Osteocyte (in vitro differentiated cells): ENCODE measurements at regions not wholly inside any gene's neighbourhood (a gene's known extent, or its start where the extent isn't known, plus 50 kb on each side); places are given as distances from the start of the nearest gene placed in this dataset.

ENCODE experiments used
- DNase-seq: peaks from one replicate; pipeline ENCODE4 v3.0.0; 2021; ENCODE audit warnings: mixed read lengths; ENCODE audit not compliant: unreplicated experiment; ENCODE audit errors: extremely low spot score
- H3K27ac Mint-ChIP-seq: one replicate; pipeline ENCODE4 v1.8.0; 2021; ENCODE audit warnings: mild to moderate bottlenecking, mixed read lengths; ENCODE audit not compliant: unreplicated experiment
- H3K27me3 Mint-ChIP-seq: one replicate; pipeline ENCODE4 v1.8.0; 2021; ENCODE audit warnings: mixed read lengths; ENCODE audit not compliant: unreplicated experiment
- H3K36me3 Mint-ChIP-seq: one replicate; pipeline ENCODE4 v1.8.0; 2021; ENCODE audit warnings: mixed read lengths; ENCODE audit not compliant: unreplicated experiment
- H3K4me1 Mint-ChIP-seq: one replicate; pipeline ENCODE4 v1.8.0; 2021; ENCODE audit warnings: mixed read lengths; ENCODE audit not compliant: unreplicated experiment
- H3K4me3 Mint-ChIP-seq: one replicate; pipeline ENCODE4 v1.8.0; 2021; ENCODE audit warnings: mild to moderate bottlenecking, moderate library complexity, mixed read lengths; ENCODE audit not compliant: unreplicated experiment
- H3K9me3 Mint-ChIP-seq: one replicate; pipeline ENCODE4 v1.8.0; 2021; ENCODE audit warnings: mixed read lengths; ENCODE audit not compliant: unreplicated experiment
- TF ChIP-seq, protein P1 (sequence below): fragments of 200-600 bp; sonication (generic); IDR thresholded peaks from 2 replicates; pipeline ENCODE4 v1.5.0; 2021; ENCODE audit warnings: antibody characterized with exemption, mild to moderate bottlenecking, moderate library complexity

DNA sequence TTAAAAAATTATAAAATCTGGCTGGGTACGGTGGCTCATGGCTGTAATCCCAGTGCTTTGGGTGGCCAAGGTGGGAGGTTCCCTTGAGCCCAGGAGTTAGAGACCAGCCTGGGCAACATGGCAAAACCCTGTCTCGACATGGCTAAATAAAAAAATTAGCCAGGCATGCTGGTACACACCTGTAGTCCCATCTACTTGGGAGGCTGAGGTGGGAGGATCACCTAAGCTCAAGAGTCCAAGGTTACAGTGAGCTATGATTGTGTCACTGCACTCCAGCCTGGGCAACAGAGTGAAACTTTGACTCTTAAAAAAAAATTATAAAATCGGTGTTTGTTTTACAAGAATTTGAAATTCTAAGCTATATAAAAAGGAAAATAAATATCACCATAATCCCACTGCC, 141.8 kb downstream of the SLC38A6 start:
- H3K36me3 Mint-ChIP-seq = peaks cover 5% of the 10 kb centered on the region
- peaks cover 54% of the 10 kb centered on the region for H3K4me1 Mint-ChIP-seq
- no peak for DNase-seq
- H3K4me3 Mint-ChIP-seq = no peak overlapping the region
- H3K27ac Mint-ChIP-seq = no peak overlapping the region
- H3K27me3 Mint-ChIP-seq = no peaks in the 10 kb centered on the region
- H3K9me3 Mint-ChIP-seq = peaks cover 4% of the 10 kb centered on the region
- TF ChIP-seq, protein P1, sequence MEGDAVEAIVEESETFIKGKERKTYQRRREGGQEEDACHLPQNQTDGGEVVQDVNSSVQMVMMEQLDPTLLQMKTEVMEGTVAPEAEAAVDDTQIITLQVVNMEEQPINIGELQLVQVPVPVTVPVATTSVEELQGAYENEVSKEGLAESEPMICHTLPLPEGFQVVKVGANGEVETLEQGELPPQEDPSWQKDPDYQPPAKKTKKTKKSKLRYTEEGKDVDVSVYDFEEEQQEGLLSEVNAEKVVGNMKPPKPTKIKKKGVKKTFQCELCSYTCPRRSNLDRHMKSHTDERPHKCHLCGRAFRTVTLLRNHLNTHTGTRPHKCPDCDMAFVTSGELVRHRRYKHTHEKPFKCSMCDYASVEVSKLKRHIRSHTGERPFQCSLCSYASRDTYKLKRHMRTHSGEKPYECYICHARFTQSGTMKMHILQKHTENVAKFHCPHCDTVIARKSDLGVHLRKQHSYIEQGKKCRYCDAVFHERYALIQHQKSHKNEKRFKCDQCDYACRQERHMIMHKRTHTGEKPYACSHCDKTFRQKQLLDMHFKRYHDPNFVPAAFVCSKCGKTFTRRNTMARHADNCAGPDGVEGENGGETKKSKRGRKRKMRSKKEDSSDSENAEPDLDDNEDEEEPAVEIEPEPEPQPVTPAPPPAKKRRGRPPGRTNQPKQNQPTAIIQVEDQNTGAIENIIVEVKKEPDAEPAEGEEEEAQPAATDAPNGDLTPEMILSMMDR = no peak

DNA sequence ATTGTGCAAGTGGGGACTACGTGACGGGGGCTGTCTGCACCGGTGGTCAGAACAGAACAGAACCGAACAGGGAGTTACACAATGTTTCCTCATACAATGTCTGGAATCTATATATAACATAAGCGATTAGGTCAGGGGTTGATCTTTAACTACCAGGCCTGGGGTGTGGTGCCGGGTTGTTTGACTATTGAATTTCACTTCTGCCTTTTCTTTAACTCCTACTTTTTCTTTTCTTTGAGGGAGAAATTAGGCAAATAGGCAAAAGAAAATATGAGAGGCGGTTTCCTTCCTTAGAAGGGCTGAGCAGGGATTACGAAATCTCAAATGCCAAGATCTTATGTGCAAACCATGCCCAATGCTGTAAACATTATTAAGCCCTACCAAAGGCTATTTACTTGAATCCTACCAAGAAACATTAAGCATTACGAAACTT, 140.3 kb downstream of the SLC38A6 start:
- H3K36me3 Mint-ChIP-seq = peaks cover 5% of the 10 kb centered on the region
- H3K9me3 Mint-ChIP-seq = peaks cover 4% of the 10 kb centered on the region
- no peak for DNase-seq
- H3K4me3 Mint-ChIP-seq = no peak overlapping the region
- peak overlapping the region; percentile 64 for H3K27ac Mint-ChIP-seq
- H3K4me1 Mint-ChIP-seq = peaks cover 47% of the 10 kb centered on the region
- TF ChIP-seq, protein P1 = no peak
- no peaks in the 10 kb centered on the region for H3K27me3 Mint-ChIP-seq

DNA sequence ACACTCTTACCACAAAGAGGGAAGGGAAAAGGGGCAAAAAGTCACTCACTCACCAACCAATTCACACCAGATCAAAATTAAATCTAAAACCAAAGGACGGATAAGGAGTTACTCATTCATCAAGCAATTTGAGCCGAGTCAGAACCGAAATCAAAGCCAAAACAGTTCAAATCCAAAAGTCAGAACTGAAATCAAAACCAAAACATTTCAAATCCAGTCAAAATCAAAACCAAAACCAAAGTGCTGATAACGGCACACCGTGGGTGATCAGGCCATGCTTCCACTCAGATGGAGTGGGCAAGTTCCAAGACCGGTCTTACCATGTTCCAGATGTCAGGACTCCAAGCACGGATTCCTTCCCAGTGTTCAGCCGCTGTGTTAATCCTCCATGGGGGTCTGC, 139.5 kb downstream of the SLC38A6 start:
- H3K27me3 Mint-ChIP-seq = no peaks in the 10 kb centered on the region
- peak overlapping the region; percentile 49 for H3K27ac Mint-ChIP-seq
- peaks cover 4% of the 10 kb centered on the region for H3K9me3 Mint-ChIP-seq
- peaks cover 5% of the 10 kb centered on the region for H3K36me3 Mint-ChIP-seq
- TF ChIP-seq, protein P1 = no peak
- DNase-seq = no peak
- H3K4me1 Mint-ChIP-seq = peaks cover 39% of the 10 kb centered on the region
- H3K4me3 Mint-ChIP-seq = no peak overlapping the region

DNA sequence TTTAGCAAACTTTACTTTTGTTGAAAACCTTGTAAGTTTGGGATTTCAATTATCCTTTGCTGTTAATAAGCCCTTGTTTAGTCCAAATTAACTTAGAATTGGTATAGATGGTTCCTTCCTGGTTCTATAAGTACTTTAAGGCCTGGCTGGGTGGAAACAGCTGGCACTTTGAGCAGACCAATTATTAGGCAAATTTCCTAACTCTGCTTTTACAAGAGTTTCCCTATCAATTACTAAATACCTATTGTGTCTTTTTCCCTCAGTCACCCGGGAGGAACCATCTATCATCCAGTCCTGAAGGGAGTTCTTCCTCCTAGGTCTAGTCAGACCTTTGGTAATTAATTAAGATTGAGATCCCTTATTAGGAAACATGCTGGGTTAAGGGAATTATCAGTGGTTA, 138.0 kb downstream of the SLC38A6 start:
- no peak overlapping the region for H3K4me3 Mint-ChIP-seq
- no peaks in the 10 kb centered on the region for H3K27me3 Mint-ChIP-seq
- no peak for DNase-seq
- H3K27ac Mint-ChIP-seq = peak overlapping the region; percentile 14
- TF ChIP-seq, protein P1 = no peak
- H3K4me1 Mint-ChIP-seq = peaks cover 32% of the 10 kb centered on the region
- peaks cover 11% of the 10 kb centered on the region for H3K36me3 Mint-ChIP-seq
- H3K9me3 Mint-ChIP-seq = peaks cover 4% of the 10 kb centered on the region

DNA sequence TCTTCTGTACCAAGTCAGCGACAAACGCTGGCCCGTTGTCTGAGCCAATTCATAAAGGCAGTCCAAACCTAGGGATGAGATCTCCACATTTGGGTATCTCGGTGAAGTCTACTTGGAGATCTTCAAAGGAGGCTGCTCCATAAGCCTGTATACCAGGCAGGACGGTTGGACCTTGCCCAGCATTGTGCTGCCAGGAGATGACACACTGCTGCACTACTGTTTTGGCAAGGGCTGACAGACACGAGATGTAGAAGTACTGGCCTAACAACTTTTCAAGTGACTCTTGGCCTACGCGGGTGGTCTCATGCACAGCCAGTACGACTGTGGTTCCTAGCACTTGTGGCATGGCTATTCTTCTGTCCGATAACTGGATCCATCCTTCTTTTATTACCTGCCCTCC, 135.3 kb downstream of the SLC38A6 start:
- Mint-ChIP-seq H3K9me3 (peaks cover 4% of the 10 kb centered on the region), H3K4me3 (no peak overlapping the region), H3K4me1 (peaks cover 24% of the 10 kb centered on the region), H3K27me3 (no peaks in the 10 kb centered on the region), H3K27ac (no peak overlapping the region), H3K36me3 (peaks cover 14% of the 10 kb centered on the region)
- no peak for DNase-seq
- TF ChIP-seq, protein P1 = no peak
